ENCODE measurements at regions not wholly inside any gene's neighbourhood (a gene's known extent, or its start where the extent isn't known, plus 50 kb on each side); places are given as distances from the start of the nearest gene placed in this dataset.

DNA sequence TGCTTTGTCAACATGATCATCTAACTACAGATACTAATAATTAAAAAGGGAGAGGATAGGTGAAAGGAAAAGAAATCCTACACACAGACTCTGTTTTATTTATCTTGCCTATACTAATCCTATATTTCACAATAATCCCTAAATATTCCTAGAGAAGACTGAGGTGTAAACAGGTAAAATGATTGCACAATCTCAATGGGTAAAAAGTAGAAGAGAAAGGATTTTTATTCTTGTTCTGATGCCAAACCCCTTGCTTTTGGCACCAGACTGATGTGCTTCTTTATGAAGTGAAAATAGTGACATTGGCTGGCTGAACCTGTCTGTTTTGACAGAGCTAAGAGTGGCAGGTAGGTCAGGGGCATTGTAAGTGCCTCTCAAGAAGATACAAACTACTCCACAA, 101.9 kb upstream of the ZPLD1 start:
- Histone ChIP-seq H3K27ac (ENCODE audit: low read depth in 2 of 2, low read length in 1 of 2) (no peak overlapping the region), H3K9ac (no peak overlapping the region), H3K36me3 (replicated peaks in 1 of 2; ENCODE audit: control insufficient read depth in 1 of 2, insufficient read depth in 2 of 2, low read length in 1 of 2) (no peaks in the 10 kb centered on the region), H3K27me3 (ENCODE audit: insufficient read depth) (no peaks in the 10 kb centered on the region), H2AFZ (ENCODE audit: low read depth) (no peak overlapping the region), H3K4me1 (ENCODE audit: control insufficient read depth in 1 of 2, insufficient read depth in 2 of 2, low read depth in 1 of 2, low read length in 1 of 2) (no peaks in the 10 kb centered on the region; a peak in 1 of 4 replicates), H3K9me3 (no peaks in the 10 kb centered on the region), H3K4me3 (ENCODE audit: low read depth in 2 of 2, low read length in 1 of 2) (no peak overlapping the region), H4K20me1 (ENCODE audit: insufficient read depth) (no peaks in the 10 kb centered on the region), H3K79me2 (ENCODE audit: insufficient read depth) (no peaks in the 10 kb centered on the region), H3K4me2 (no peak overlapping the region), H3F3A (replicated peaks; ENCODE audit: insufficient read depth) (no peaks in the 10 kb centered on the region), H3K9me2 (no peaks in the 10 kb centered on the region)
- TF ChIP-seq YY1 (IDR thresholded peaks at IDR 0.05; ENCODE audit: low read depth) (no peak), GATA2 (CRISPR knock-in tag; IDR thresholded peaks at IDR 0.05) (no peak), CHD2 (IDR thresholded peaks at IDR 0.05; ENCODE audit: low read length, partially characterized antibody) (no peak), TCF12 (IDR thresholded peaks at IDR 0.05) (no peak), JUND (IDR thresholded peaks at IDR 0.05) (no peak), FOSL2 (IDR thresholded peaks at IDR 0.05; ENCODE audit: borderline replicate concordance, low read depth) (no peak), RAD21 (IDR thresholded peaks at IDR 0.05; ENCODE audit: low read length) (no peak), SIN3A (IDR thresholded peaks at IDR 0.05; ENCODE audit: borderline replicate concordance, low read depth, low read length) (no peak), FOXM1 (IDR thresholded peaks at IDR 0.05; ENCODE audit: low read depth) (no peak), SMC3 (IDR thresholded peaks at IDR 0.05; ENCODE audit: low read depth, low read length) (no peak), GABPA (IDR thresholded peaks at IDR 0.05; ENCODE audit: low read depth) (no peak), RCOR1 (IDR thresholded peaks at IDR 0.05; ENCODE audit: low read length) (no peak), NRF1 (IDR thresholded peaks at IDR 0.05; ENCODE audit: low read depth, low read length) (no peak), RFX5 (IDR thresholded peaks at IDR 0.05; ENCODE audit: low read length) (no peak), MXI1 (IDR thresholded peaks at IDR 0.05; ENCODE audit: low read depth, low read length) (no peak)
- TF ChIP-seq, protein P1, sequence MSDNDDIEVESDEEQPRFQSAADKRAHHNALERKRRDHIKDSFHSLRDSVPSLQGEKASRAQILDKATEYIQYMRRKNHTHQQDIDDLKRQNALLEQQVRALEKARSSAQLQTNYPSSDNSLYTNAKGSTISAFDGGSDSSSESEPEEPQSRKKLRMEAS (IDR thresholded peaks at IDR 0.05; ENCODE audit: low read depth), result no peak
- TF ChIP-seq, protein P2, sequence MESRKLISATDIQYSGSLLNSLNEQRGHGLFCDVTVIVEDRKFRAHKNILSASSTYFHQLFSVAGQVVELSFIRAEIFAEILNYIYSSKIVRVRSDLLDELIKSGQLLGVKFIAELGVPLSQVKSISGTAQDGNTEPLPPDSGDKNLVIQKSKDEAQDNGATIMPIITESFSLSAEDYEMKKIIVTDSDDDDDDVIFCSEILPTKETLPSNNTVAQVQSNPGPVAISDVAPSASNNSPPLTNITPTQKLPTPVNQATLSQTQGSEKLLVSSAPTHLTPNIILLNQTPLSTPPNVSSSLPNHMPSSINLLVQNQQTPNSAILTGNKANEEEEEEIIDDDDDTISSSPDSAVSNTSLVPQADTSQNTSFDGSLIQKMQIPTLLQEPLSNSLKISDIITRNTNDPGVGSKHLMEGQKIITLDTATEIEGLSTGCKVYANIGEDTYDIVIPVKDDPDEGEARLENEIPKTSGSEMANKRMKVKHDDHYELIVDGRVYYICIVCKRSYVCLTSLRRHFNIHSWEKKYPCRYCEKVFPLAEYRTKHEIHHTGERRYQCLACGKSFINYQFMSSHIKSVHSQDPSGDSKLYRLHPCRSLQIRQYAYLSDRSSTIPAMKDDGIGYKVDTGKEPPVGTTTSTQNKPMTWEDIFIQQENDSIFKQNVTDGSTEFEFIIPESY (IDR thresholded peaks at IDR 0.05; ENCODE audit: borderline replicate concordance, low read depth), result no peak
- TF ChIP-seq, protein P3, sequence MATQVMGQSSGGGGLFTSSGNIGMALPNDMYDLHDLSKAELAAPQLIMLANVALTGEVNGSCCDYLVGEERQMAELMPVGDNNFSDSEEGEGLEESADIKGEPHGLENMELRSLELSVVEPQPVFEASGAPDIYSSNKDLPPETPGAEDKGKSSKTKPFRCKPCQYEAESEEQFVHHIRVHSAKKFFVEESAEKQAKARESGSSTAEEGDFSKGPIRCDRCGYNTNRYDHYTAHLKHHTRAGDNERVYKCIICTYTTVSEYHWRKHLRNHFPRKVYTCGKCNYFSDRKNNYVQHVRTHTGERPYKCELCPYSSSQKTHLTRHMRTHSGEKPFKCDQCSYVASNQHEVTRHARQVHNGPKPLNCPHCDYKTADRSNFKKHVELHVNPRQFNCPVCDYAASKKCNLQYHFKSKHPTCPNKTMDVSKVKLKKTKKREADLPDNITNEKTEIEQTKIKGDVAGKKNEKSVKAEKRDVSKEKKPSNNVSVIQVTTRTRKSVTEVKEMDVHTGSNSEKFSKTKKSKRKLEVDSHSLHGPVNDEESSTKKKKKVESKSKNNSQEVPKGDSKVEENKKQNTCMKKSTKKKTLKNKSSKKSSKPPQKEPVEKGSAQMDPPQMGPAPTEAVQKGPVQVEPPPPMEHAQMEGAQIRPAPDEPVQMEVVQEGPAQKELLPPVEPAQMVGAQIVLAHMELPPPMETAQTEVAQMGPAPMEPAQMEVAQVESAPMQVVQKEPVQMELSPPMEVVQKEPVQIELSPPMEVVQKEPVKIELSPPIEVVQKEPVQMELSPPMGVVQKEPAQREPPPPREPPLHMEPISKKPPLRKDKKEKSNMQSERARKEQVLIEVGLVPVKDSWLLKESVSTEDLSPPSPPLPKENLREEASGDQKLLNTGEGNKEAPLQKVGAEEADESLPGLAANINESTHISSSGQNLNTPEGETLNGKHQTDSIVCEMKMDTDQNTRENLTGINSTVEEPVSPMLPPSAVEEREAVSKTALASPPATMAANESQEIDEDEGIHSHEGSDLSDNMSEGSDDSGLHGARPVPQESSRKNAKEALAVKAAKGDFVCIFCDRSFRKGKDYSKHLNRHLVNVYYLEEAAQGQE (IDR thresholded peaks at IDR 0.05; ENCODE audit: low read depth, low read length), result no peak
- TF ChIP-seq, protein P4, sequence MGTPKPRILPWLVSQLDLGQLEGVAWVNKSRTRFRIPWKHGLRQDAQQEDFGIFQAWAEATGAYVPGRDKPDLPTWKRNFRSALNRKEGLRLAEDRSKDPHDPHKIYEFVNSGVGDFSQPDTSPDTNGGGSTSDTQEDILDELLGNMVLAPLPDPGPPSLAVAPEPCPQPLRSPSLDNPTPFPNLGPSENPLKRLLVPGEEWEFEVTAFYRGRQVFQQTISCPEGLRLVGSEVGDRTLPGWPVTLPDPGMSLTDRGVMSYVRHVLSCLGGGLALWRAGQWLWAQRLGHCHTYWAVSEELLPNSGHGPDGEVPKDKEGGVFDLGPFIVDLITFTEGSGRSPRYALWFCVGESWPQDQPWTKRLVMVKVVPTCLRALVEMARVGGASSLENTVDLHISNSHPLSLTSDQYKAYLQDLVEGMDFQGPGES (IDR thresholded peaks at IDR 0.05; ENCODE audit: low read depth, low read length), result no peak
- TF ChIP-seq, protein P5, sequence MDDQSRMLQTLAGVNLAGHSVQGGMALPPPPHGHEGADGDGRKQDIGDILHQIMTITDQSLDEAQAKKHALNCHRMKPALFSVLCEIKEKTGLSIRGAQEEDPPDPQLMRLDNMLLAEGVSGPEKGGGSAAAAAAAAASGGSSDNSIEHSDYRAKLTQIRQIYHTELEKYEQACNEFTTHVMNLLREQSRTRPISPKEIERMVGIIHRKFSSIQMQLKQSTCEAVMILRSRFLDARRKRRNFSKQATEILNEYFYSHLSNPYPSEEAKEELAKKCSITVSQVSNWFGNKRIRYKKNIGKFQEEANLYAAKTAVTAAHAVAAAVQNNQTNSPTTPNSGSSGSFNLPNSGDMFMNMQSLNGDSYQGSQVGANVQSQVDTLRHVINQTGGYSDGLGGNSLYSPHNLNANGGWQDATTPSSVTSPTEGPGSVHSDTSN (IDR thresholded peaks at IDR 0.05), result no peak
- ChIA-PET POLR2A (no interaction called here), CTCF (interaction anchor here (1.1 kb wide), 1 partner anchor 340 kb away, joined by 3 read pairs; no protein-coding TSS in a partner anchor)
- no peak for DNase-seq
